Endothelial cell of umbilical vein (primary cell): ENCODE measurements at regions not wholly inside any gene's neighbourhood (a gene's known extent, or its start where the extent isn't known, plus 50 kb on each side); places are given as distances from the start of the nearest gene placed in this dataset.

Experiments used
- BruUV-seq: library from RNA; stranded (reverse); fragments of 400-500 nt; replicated peaks from 2 replicates; lab custom pipeline; 2021; lab: Mats Ljungman, UMichigan
- CTCF ChIA-PET: fragments of 300-600, 350-600 bp; sonication (Branson Sonifier 250); formaldehyde crosslinking; loops from one replicate; lab custom pipeline; 2021; ENCODE audit warnings: antibody characterized with exemption, inconsistent platforms; lab: Charles Lee
- POLR2A ChIA-PET: fragments of 300-600, 350-600 bp; sonication (Branson Sonifier 250); formaldehyde crosslinking; loops from one replicate; lab custom pipeline; 2021; ENCODE audit warnings: antibody characterized with exemption, inconsistent platforms; lab: Charles Lee
- DNase-seq: peaks from one replicate; pipeline ENCODE4 v3.0.0-alpha.2; 2011; ENCODE audit warnings: low read depth, low spot score
- FAIRE-seq: peaks from 2 replicates; lab custom pipeline; 2011; peaks lifted over from hg19 to GRCh38; lab: Jason Lieb, UNC
- H2AFZ ChIP-seq: 2 replicates; pipeline ENCODE4 v1.6.0; 2012; ENCODE audit warnings: low read depth, low read length, control low read depth, inconsistent platforms
- H3K27ac ChIP-seq: 2 replicates; pipeline ENCODE4 v1.5.1; 2011; ENCODE audit warnings: low read depth, mild to moderate bottlenecking, control low read depth, low read length, moderate library complexity; ENCODE audit not compliant: insufficient read depth
- H3K27me3 ChIP-seq, 2 experiments: 2 replicates each; pipeline versions ENCODE4 v1.6.0 to v1.6.1; 2011; ENCODE audit warnings: low read length in 2 of 2, mixed read lengths in 1 of 2; ENCODE audit not compliant: control insufficient read depth in 2 of 2, insufficient read depth in 2 of 2
- H3K36me3 ChIP-seq, 2 experiments: 2 replicates in 1 of 2; 3 replicates in 1 of 2; pipeline ENCODE4 v1.5.1; 2011; ENCODE audit warnings: low read length in 2 of 2, mild to moderate bottlenecking in 1 of 2, moderate library complexity in 1 of 2; ENCODE audit not compliant: control insufficient read depth in 2 of 2, insufficient read depth in 2 of 2; ENCODE audit errors: extremely low read depth in 1 of 2
- H3K4me1 ChIP-seq: 3 replicates; pipeline ENCODE4 v1.5.1; 2011; ENCODE audit warnings: mild to moderate bottlenecking, low read length; ENCODE audit not compliant: control insufficient read depth, insufficient read depth; ENCODE audit errors: extremely low read depth
- H3K4me2 ChIP-seq: 2 replicates; pipeline ENCODE4 v1.6.1; 2011; ENCODE audit warnings: low read length, control low read depth, mixed read lengths; ENCODE audit not compliant: insufficient read depth
- H3K4me3 ChIP-seq, 3 experiments: fragments of 200-600 bp in 1 of 3; sonication (generic), shearing (Covaris generic) in 1 of 3; replicated peaks in 1 of 3; 2 replicates each; pipeline ENCODE4 v1.5.1; 2011 to 2016; ENCODE audit warnings: control low read depth in 3 of 3, low read length in 3 of 3, mild to moderate bottlenecking in 2 of 3, inconsistent platforms in 1 of 3, low read depth in 1 of 3, moderate library complexity in 1 of 3; ENCODE audit not compliant: insufficient read depth in 1 of 3
- H3K79me2 ChIP-seq: 2 replicates; pipeline ENCODE4 v1.6.0; 2012; ENCODE audit warnings: low read length, inconsistent platforms; ENCODE audit not compliant: control insufficient read depth, insufficient read depth
- H3K9ac ChIP-seq: replicated peaks from 2 replicates; pipeline ENCODE3; 2011; ENCODE audit warnings: low read length, control low read depth; ENCODE audit not compliant: insufficient read depth; ENCODE audit errors: extremely low read depth
- H3K9me1 ChIP-seq: replicated peaks from 3 replicates; pipeline ENCODE4 v1.6.0; 2011; ENCODE audit warnings: mild to moderate bottlenecking, low read length; ENCODE audit not compliant: control insufficient read depth, insufficient read depth; ENCODE audit errors: extremely low read depth
- H3K9me3 ChIP-seq: replicated peaks from 2 replicates; pipeline ENCODE4 v1.5.1; 2012; ENCODE audit warnings: low read length, inconsistent platforms; ENCODE audit not compliant: control insufficient read depth, insufficient read depth
- H4K20me1 ChIP-seq: replicated peaks from 2 replicates; pipeline ENCODE3; 2011; ENCODE audit warnings: mild to moderate bottlenecking, low read length; ENCODE audit not compliant: control insufficient read depth, insufficient read depth; ENCODE audit errors: extremely low read depth
- CTCF ChIP-seq, 2 donors: IDR thresholded peaks; 1 replicate in 1 of 2; 2 replicates in 1 of 2; pipeline ENCODE4 v1.5.1; 2011; ENCODE audit warnings: low read length in 2 of 2, mild to moderate bottlenecking in 2 of 2, moderate library complexity in 2 of 2, control low read depth in 1 of 2, inconsistent platforms in 1 of 2, low read depth in 1 of 2; ENCODE audit not compliant: insufficient read depth in 1 of 2; ENCODE audit errors: extremely low read depth in 1 of 2
- FOS ChIP-seq: IDR thresholded peaks from 2 replicates; pipeline ENCODE4 v1.6.1; 2011; ENCODE audit warnings: mild to moderate bottlenecking, low read length, moderate library complexity, borderline replicate concordance; ENCODE audit not compliant: insufficient read depth
- GATA2 ChIP-seq: IDR thresholded peaks from 2 replicates; pipeline ENCODE4 v1.7.0; 2011; ENCODE audit warnings: low read depth, mild to moderate bottlenecking, moderate library complexity, mixed read lengths, low read length; ENCODE audit not compliant: insufficient read length, insufficient read depth
- JUN ChIP-seq: IDR thresholded peaks from 2 replicates; pipeline ENCODE4 v1.6.1; 2011; ENCODE audit warnings: borderline replicate concordance, low read depth; ENCODE audit not compliant: insufficient read length, insufficient read depth
- POLR2A ChIP-seq: IDR thresholded peaks from 2 replicates; pipeline ENCODE4 v1.6.1; 2012; ENCODE audit warnings: low read depth, mild to moderate bottlenecking, control low read depth, low read length
- POLR2AphosphoS5 ChIP-seq: IDR thresholded peaks from 2 replicates; pipeline ENCODE4 v1.6.1; 2012; ENCODE audit warnings: low read depth, mild to moderate bottlenecking, control low read depth, low read length, moderate library complexity; ENCODE audit not compliant: insufficient read depth
- dilution Hi-C: fragments of 300-500 bp; cut with MboI; formaldehyde crosslinking; loops from one replicate; pipeline ENCODE4 v1.15.0; 2019; ENCODE audit warnings: low sequenced_read_pairs; ENCODE audit not compliant: extremely low pct_ligation_motif_present
- intact Hi-C: fragments of 100-400 bp; cut with micrococcal nuclease; formaldehyde crosslinking; loops from one replicate; pipeline ENCODE4 v1.10.0; 2022

GRCh38 chr5:98492258-98492657 is 281.2 kb upstream of the RGMB start:
- ChIA-PET POLR2A (no interaction called here), CTCF (no interaction called here)
- Histone ChIP-seq H2AFZ (peak overlapping the region; percentile 44), H4K20me1 (no peaks in the 10 kb centered on the region), H3K79me2 (no peaks in the 10 kb centered on the region), H3K27me3 (no peaks in the 10 kb centered on the region), H3K4me3 (no peak overlapping the region), H3K4me1 (peaks cover 10% of the 10 kb centered on the region), H3K9me3 (no peaks in the 10 kb centered on the region), H3K9me1 (no peaks in the 10 kb centered on the region), H3K36me3 (no peaks in the 10 kb centered on the region), H3K9ac (no peak overlapping the region), H3K4me2 (peak overlapping the region; percentile 11), H3K27ac (no peak overlapping the region)
- FAIRE-seq (peak; percentile 66), DNase-seq (peak; percentile 40)
- dilution Hi-C loops = no loop called here
- intact Hi-C loops = no loop called here
- no TSS peak for BruUV-seq
- TF ChIP-seq FOS = peak; percentile 43
- TF ChIP-seq CTCF (IDR thresholded peaks at IDR 0.05; ENCODE audit: extremely low read depth in 1 of 2, insufficient read depth in 1 of 2, low read depth in 1 of 2, low read length in 2 of 2) = no peak
- no peak for TF ChIP-seq POLR2A
- no peak for TF ChIP-seq GATA2
- TF ChIP-seq POLR2AphosphoS5 = peak; percentile 47

DNA sequence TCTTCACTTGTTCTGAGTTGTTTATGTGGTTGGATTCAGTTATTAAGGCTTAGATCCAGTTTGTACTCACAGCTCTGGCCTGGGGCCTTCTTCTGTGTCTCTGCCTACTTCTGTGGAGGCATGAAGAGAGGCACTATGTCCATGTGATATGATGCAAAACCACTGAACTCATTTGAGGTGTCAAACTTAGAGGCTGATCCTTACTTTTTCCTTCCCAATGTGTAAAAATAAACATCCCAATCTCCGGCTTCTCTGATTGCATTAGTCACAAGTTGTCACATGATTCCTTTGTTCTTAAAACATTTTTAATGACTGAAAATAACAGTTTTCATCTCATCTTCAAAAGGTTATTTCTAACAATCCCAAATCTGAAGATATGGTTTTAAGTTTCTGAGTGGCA is 276.0 kb upstream of the RGMB start:
- H2AFZ ChIP-seq = peak overlapping the region; percentile 83
- intact Hi-C loops (no loop called here), dilution Hi-C loops (no loop called here)
- no peak overlapping the region for H3K27ac ChIP-seq
- peak; percentile 32 for TF ChIP-seq FOS
- no peak for TF ChIP-seq JUN
- no peak for TF ChIP-seq GATA2
- peaks cover 9% of the 10 kb centered on the region for H3K4me1 ChIP-seq
- BruUV-seq = no TSS peak
- FAIRE-seq = peak; percentile 65
- ChIA-PET CTCF (no interaction called here), POLR2A (no interaction called here)
- no peaks in the 10 kb centered on the region for H3K27me3 ChIP-seq
- H3K9me3 ChIP-seq = no peaks in the 10 kb centered on the region
- H3K4me3 ChIP-seq = no peak overlapping the region
- H3K4me2 ChIP-seq = no peak overlapping the region
- no peaks in the 10 kb centered on the region for H3K79me2 ChIP-seq
- no peaks in the 10 kb centered on the region for H3K9me1 ChIP-seq
- no peak overlapping the region for H3K9ac ChIP-seq
- no peaks in the 10 kb centered on the region for H3K36me3 ChIP-seq
- no peaks in the 10 kb centered on the region for H4K20me1 ChIP-seq
- DNase-seq = peak; percentile 68
